Stimulated activated effector memory CD8-positive, alpha-beta T cell treated with anti-CD3 and anti-CD28 coated beads, Interleukin-12 subunit alpha, Interleukin-12 subunit beta, amount 100 ng/mL, for 72 hours (primary cell): ENCODE measurements at regions not wholly inside any gene's neighbourhood (a gene's known extent, or its start where the extent isn't known, plus 50 kb on each side); places are given as distances from the start of the nearest gene placed in this dataset.
A peak's percentile ranks its signal among the peaks of the same experiment; 100 is the strongest.
"Not testable (repeated sequence)": the region's sequence is repeated elsewhere in the genome, so short reads cannot be mapped to it uniquely, and the experiment has no call there.

Experiments used
- ATAC-seq: fragments of 150-1000 bp; cut with Tn5 transposase; 2 replicates; pipeline ENCODE4 v1.10.0; 2021
- DNase-seq, 2 donors: peaks; one replicate each; pipeline ENCODE4 v3.0.0; 2021 to 2022; ENCODE audit warnings: low spot score in 2 of 2
- H3K27ac Mint-ChIP-seq: one replicate; pipeline ENCODE4 v1.8.0; 2022; ENCODE audit warnings: mild to moderate bottlenecking, mixed read lengths
- H3K36me3 Mint-ChIP-seq: one replicate; pipeline ENCODE4 v1.8.0; 2022; ENCODE audit warnings: mild to moderate bottlenecking, mixed read lengths
- H3K4me1 Mint-ChIP-seq: one replicate; pipeline ENCODE4 v1.8.0; 2022; ENCODE audit warnings: mixed read lengths
- H3K4me3 Mint-ChIP-seq: one replicate; pipeline ENCODE4 v1.8.0; 2022; ENCODE audit warnings: mild to moderate bottlenecking, mixed read lengths
- H3K9me3 Mint-ChIP-seq: one replicate; pipeline ENCODE4 v1.8.0; 2022; ENCODE audit warnings: mixed read lengths

DNA sequence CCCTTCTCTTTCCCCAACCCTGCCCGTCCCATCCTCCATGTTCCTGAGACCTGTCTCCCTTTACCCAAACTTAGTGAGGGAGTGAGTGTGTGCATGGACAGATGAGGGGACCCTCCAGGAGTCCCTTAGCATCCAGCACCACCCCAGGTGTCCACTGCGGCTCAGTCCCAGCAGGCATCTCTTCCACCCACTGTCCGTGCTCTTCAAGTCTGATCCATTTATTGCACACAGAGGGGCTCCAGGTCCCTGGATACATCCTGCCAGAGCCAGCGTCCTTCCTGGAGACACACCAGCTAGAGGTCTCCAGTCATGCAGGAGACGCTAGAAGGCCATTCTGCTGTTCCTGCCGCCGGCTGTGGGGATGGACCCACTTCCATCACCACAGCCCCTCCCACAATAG is 239.2 kb downstream of the ADGRD1 start:
- no peak overlapping the region for H3K4me3 Mint-ChIP-seq
- no peak for DNase-seq
- no peaks in the 10 kb centered on the region for H3K4me1 Mint-ChIP-seq
- no peak for ATAC-seq
- no peaks in the 10 kb centered on the region for H3K36me3 Mint-ChIP-seq
- H3K27ac Mint-ChIP-seq, result no peak overlapping the region
- H3K9me3 Mint-ChIP-seq, result no peaks in the 10 kb centered on the region

DNA sequence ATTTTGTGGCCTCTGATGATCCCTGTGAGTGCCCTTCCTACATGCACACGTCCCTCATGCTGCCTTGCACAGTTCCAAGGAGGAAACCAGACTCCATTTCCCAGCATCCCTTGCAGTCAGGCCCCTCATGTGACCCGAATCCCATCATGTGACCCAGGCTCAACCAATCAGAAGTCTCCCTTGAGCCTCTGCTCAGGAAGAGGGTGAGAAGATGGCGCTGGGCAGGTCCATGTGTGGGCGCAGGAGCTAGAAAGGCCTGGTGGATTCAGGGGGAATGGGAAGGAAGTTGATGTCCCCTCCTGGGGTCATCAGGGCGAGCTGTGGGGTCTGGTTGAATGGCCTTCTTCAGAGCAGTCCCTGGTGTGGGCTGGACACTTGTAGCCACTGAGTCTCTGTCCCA is 240.5 kb downstream of the ADGRD1 start:
- no peaks in the 10 kb centered on the region for H3K36me3 Mint-ChIP-seq
- DNase-seq (no peak), ATAC-seq (no peak)
- H3K9me3 Mint-ChIP-seq, result no peaks in the 10 kb centered on the region
- no peaks in the 10 kb centered on the region for H3K4me1 Mint-ChIP-seq
- no peak overlapping the region for H3K27ac Mint-ChIP-seq
- H3K4me3 Mint-ChIP-seq, result no peak overlapping the region

DNA sequence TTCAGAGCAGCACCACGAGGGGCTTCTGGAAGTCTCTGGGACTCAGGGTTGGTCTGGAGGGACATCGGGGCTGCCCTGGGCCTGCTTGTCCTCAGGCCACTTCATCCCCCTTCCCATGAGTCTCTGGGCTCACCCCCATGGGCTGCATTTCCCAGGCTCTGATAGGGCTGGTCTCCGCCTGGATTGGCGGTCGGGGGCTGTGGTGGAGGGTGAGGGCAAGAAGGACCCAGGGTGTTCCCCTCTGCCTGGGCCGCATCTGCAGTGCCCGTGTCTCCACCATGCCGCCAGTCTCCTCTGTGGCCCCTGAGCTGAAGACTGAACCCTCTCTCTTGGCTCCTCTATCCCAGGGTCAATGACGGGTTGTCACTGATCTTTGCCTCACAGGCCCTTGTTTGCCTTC is 242.1 kb downstream of the ADGRD1 start:
- DNase-seq, result no peak
- Mint-ChIP-seq H3K4me1 (no peaks in the 10 kb centered on the region), H3K9me3 (no peaks in the 10 kb centered on the region), H3K36me3 (no peaks in the 10 kb centered on the region), H3K4me3 (no peak overlapping the region), H3K27ac (no peak overlapping the region)
- ATAC-seq, result no peak

DNA sequence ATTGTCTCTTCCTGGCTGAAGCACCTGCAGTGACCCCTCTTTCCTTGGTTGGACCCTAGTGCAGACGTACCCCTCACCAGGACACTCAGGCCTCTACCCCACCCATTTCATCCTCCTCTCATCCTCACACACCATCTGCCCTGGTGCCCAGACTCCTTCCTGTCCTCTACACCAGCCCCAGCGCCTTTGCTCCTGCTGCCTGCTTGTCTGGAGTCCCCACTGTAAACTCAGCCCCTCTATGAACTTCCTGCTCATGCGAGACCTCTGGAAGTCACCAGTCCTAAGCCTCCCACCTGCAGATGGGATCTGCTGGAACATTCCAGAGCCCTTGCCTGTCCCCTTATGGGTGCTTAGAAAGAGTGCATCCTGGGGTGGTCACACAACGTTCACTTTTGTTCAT is 242.5 kb downstream of the ADGRD1 start:
- Mint-ChIP-seq H3K4me3 (no peak overlapping the region), H3K27ac (no peak overlapping the region), H3K4me1 (no peaks in the 10 kb centered on the region), H3K36me3 (no peaks in the 10 kb centered on the region), H3K9me3 (no peaks in the 10 kb centered on the region)
- DNase-seq (no peak), ATAC-seq (no peak)

DNA sequence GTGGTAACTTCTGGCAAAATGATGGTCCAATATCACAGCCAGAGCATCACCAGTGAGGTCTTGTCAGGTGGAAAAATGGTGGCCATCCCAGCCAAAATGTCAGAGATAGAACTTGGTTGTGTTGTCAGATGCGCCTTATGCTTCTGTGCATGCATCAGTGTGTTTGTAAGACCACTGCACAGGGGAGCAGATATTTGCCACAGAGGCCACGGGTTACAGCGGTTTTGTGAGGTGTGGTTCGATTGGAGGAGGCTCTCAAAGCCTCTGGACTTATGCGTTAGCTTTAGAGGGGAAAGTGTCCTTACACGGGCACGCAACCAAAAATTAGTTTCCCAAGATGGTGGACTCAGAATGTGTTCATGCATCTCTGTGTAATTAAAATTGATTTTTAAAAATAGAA is 243.8 kb downstream of the ADGRD1 start:
- H3K36me3 Mint-ChIP-seq, result no peaks in the 10 kb centered on the region
- no peak for ATAC-seq
- no peaks in the 10 kb centered on the region for H3K9me3 Mint-ChIP-seq
- no peaks in the 10 kb centered on the region for H3K4me1 Mint-ChIP-seq
- no peak for DNase-seq
- no peak overlapping the region for H3K27ac Mint-ChIP-seq
- H3K4me3 Mint-ChIP-seq, result no peak overlapping the region

DNA sequence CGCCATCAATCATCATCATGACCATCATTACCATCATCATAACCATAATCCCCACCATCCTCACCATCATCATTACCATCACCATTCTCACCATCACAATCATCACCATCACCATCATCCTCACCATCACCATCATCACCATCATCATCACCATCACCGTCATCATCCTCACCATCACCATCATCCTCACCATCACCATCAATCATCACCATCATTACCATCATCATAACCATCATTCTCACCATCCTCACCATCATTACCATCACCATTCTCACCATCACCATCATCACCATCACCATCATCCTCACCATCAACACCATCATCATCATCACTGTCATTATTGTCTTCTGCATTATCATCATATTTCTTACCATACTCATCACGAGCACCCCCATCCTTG is 245.5 kb downstream of the ADGRD1 start:
- DNase-seq, result no peak
- no peak overlapping the region for H3K4me3 Mint-ChIP-seq
- no peaks in the 10 kb centered on the region for H3K36me3 Mint-ChIP-seq
- no peak overlapping the region for H3K27ac Mint-ChIP-seq
- no peak for ATAC-seq
- no peaks in the 10 kb centered on the region for H3K9me3 Mint-ChIP-seq
- H3K4me1 Mint-ChIP-seq, result no peaks in the 10 kb centered on the region

DNA sequence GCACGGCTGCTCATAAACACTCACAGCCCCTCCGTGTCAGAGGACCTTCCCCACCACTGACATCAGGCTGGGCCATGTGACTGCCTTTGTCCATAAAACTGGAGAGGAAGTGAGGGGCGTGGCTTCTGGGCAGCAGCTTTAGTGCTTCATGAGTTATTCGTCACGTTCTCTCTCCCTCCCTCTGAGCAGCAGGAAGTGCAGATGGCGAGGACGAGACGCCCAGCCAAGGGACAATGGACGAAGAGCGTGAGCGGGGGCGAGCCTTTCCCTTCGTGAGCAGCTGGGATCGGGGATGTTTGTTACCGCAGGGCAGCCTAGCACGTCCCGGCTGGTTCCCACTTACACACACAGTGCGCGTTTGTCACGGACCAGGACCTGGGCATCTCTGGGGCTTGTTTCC is 248.2 kb downstream of the ADGRD1 start:
- peak; percentile 39 for ATAC-seq
- not testable (repeated sequence) for H3K9me3 Mint-ChIP-seq, DNase-seq, H3K27ac Mint-ChIP-seq, H3K4me1 Mint-ChIP-seq, H3K4me3 Mint-ChIP-seq, H3K36me3 Mint-ChIP-seq

DNA sequence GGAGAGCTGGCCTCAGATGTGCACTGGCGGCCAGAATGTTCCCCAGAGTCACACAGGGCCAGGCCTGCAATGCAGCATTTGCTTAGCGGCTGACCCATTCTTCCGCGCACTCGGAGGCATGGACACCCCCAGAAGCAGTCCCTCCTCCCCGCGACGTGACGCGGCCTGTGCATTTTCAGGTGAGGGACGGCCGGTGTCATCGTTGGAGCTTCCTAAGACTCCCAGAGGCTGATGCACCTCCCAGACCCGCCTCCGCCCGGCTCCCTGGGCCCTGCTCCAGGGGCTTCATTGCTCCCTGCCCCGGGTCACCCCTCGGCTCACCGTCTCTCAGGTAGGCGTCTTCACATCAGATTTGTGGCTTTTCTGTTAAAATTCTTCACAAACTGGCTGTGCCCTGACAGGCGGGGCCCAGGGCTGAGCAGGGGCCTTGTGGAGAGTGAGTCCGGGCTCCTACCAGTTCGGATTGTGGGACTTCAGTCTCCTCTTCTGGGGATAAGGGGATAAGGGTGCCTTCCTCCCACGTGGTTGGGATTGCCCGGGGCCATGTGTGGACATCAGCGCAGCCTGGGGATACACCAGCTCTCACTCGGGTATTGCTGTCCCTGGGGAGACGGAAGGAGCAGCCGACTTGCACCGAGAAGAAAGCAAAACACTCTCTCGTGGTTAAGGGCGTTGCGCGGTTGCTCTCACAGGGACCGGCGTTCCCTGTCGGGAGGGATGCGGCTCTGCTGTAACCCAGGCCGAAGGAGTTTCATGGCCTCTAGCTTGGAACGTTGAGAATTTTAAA is 249.1 kb downstream of the ADGRD1 start:
- DNase-seq, result no peak

DNA sequence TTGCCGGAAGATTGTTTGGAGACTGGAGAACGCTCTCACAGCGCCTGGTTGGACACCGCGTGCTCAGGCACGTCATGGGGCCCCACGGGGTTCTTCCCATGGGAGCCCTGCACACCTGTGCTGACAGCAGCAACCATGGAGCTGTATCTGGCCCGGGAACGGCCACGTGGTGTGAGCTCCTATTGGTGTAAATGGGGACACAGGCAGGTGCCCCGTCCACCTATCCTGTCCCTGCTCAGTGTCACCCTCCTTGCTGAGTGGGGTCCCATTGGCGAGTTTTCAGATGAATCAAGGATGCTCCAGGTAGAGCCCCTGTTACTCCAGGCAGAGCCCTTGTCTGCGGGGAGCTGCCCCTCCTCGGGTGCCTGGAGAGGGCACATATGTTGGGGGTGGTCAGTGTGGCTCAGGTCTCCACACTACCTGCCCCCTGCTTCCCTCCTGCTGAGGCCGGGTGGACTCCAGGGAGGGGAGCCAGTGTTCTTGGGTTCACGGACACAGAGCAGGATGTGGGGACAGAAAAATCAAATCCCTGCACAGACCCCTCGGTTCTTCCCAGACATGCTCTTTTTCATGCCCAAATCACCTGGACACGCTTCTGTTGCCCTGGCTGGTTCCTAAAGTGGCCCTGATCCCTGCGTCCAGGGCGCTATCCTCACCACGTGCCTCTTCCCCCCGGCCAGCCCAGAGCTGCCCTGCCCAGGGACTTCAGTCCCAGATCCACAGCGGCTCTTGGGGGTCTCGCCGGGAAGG is 250.1 kb downstream of the ADGRD1 start:
- H3K4me3 Mint-ChIP-seq, result no peak overlapping the region
- H3K36me3 Mint-ChIP-seq, result no peaks in the 10 kb centered on the region
- no peak for DNase-seq
- no peaks in the 10 kb centered on the region for H3K9me3 Mint-ChIP-seq
- H3K4me1 Mint-ChIP-seq, result no peaks in the 10 kb centered on the region
- no peak overlapping the region for H3K27ac Mint-ChIP-seq
- no peak for ATAC-seq

More for the DNA sequence above, 249.1 kb downstream of the ADGRD1 start:
- Mint-ChIP-seq H3K9me3 (no peaks in the 10 kb centered on the region), H3K4me3 (no peak overlapping the region), H3K4me1 (no peaks in the 10 kb centered on the region), H3K36me3 (no peaks in the 10 kb centered on the region), H3K27ac (no peak overlapping the region)
- no peak for ATAC-seq

DNA sequence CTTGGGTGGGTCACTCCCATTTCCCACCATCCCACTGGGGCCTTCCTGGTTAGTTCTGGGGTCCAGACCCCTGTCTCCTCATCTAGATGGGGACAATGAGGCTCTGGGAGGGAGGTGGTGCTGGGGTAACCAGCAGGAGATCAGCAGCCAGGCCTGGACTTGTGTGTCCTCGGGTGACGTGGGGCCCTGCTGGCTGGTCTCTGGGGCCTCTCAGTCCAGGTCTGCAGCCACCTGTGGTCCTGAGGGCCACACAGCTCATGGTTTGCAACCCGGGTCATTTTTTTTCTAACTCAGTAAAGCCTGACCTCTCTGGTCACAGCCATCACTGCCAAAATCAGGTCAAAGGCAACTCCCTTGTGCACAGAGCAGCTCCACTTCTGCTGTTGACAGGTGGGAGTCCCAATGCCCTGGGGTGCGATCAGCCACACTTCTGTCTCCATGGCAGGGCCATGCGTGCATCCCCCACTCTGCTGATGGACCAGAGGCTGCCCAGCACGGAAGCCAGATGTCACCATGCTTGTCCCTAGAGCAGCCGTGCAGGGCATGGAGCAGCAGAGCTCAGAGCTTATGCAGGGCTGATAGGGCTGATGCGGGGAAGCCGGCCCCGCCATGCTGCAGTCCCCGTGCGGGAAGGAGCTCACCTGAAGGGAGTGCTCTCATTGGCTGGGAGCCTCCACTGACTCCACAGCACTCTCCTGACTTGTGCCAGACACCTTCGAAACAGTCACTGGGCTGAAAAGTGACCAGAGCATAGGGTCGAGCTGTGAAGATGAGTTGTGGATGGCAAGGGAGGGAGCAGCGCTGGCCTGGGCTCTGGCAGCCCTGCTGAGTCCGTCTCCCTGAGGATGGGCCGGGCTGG is 250.9 kb downstream of the ADGRD1 start:
- DNase-seq (no peak), ATAC-seq (no peak)
- no peaks in the 10 kb centered on the region for H3K9me3 Mint-ChIP-seq
- no peak overlapping the region for H3K27ac Mint-ChIP-seq
- H3K4me3 Mint-ChIP-seq, result no peak overlapping the region
- peaks cover 5% of the 10 kb centered on the region for H3K4me1 Mint-ChIP-seq
- no peaks in the 10 kb centered on the region for H3K36me3 Mint-ChIP-seq

DNA sequence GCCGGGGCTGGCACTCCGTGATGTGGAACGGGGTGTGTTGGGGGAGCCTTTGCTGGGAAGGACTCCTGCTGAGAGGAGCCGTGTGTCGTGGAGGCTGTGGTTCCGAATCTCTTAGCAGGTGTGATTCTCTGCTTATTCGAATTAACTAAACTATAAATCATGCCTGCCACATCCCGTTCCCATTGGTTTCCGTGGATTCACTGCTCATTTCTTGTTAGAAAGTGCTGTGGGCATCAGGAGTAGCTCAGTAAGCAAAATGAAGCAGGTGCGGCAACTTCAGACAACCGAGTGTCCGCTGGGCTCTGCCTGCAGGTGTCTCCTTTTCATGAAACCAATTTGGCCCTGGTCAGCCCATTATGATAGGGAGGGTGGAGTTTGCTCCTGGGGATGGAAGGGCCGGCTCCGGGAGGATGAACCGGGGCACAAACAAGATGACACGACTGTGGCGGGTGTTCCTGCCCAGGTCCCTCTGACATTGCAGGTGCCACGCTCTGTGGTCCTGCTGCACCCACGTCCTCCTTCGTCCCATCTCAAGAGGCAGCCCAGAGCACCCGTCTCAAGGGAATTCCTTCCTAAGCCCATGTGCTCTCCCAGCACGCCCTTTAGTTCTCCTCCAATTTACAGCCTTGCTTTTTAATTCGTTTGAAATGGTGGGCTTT is 251.7 kb downstream of the ADGRD1 start:
- H3K27ac Mint-ChIP-seq, H3K9me3 Mint-ChIP-seq, H3K36me3 Mint-ChIP-seq, DNase-seq, ATAC-seq, H3K4me3 Mint-ChIP-seq: not testable (repeated sequence)
- peaks cover 10% of the 10 kb centered on the region for H3K4me1 Mint-ChIP-seq

DNA sequence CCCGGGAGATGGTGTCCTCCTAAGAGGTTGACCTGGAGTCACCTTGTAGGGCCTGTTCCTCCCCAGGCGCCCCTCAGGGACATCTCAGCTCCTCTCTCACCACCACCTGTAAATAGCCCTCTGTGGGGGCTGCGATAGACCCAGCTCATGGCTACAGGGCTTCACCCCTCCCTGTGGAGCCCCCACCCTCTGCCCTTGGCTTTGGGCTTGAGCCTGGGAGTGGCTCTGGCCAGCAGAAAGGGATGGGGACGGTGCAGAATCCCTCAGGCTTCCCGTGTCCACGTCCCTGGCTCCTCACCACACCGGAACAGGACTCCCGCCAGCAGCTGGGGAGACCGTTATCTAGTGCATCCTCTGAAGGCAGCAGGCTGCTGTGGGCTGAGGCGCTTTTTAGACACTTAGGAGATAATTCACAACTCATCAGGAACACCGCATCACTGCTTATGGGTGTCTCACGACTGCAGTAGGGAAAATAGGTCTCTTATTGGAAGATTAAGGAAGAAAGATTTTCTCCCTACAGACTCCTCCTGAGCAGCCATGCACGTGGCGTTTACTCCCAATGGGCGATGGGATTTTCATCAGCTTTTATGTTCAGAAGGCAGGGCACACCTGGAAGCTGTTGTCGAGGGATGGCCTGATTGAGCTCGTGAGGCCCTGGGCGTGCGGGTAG is 253.1 kb downstream of the ADGRD1 start:
- not testable (repeated sequence) for H3K27ac Mint-ChIP-seq, DNase-seq, H3K36me3 Mint-ChIP-seq, H3K9me3 Mint-ChIP-seq, H3K4me3 Mint-ChIP-seq, ATAC-seq
- H3K4me1 Mint-ChIP-seq, result peaks cover 19% of the 10 kb centered on the region

DNA sequence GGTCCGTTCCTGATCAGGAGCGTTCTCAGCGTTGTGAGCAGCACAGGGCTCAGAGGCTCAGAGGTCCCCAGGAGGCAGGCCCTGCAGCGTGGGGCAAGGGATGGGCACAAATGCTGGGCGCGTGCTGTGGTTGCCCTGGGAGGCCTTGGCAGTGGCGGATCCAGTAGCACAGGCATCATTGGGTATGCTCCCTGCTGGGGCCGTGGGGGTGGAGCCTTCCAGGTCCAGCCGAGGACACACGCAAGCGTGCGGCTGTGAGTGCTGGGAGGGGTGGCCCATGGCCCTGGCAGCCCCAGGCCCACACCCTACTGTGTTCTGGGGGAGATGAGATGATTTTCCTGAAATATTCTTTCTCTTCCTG is 253.6 kb downstream of the ADGRD1 start:
- ATAC-seq, H3K9me3 Mint-ChIP-seq, DNase-seq, H3K4me3 Mint-ChIP-seq, H3K36me3 Mint-ChIP-seq, H3K27ac Mint-ChIP-seq: not testable (repeated sequence)
- H3K4me1 Mint-ChIP-seq, result peaks cover 24% of the 10 kb centered on the region

DNA sequence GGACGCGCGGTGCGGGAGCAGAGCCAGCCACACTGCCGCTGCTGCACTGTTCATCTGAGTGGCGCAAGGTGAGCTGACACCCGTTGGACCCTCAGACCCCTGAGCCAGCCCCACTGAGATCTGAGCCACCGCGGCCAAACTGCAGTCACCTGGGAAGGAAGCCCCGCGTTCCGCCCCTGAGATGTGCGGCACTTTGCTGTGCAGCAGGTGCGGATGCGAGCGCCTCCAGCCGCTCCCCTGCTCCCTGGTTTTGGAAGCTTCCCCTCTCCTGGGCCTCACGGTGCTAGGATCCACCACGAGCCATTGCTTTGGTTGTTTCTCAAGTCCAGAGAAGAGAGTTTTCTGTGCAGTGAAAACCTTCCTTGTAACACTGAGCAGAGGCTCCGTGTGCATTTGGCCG is 254.1 kb downstream of the ADGRD1 start:
- H3K4me3 Mint-ChIP-seq, H3K27ac Mint-ChIP-seq, ATAC-seq, H3K36me3 Mint-ChIP-seq, DNase-seq, H3K9me3 Mint-ChIP-seq: not testable (repeated sequence)
- H3K4me1 Mint-ChIP-seq, result peaks cover 24% of the 10 kb centered on the region

DNA sequence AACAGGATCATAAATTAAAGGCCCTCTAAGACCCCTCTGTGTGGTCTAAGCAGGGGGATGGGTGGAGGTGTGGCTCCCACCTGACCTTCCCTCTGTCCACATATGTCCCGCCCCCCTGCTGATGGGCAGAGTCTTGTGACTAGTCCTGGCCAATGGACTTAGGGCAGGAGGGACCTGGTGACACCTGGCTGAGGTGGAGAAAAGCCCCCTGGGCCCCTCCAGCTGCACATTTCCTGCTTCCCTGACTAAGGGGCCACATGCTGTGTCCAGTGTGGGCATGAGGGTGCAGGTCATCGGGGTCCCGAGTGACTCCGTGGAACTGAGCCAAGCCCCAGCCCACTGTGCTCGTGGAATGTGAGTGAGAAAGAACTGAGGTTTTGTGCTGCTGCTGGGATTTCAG is 254.7 kb downstream of the ADGRD1 start:
- Mint-ChIP-seq H3K9me3 (peaks cover 5% of the 10 kb centered on the region), H3K4me1 (peaks cover 24% of the 10 kb centered on the region), H3K4me3 (no peak overlapping the region), H3K36me3 (no peaks in the 10 kb centered on the region), H3K27ac (no peak overlapping the region)
- no peak for DNase-seq
- no peak for ATAC-seq
